GM23338 (cell line): ENCODE measurements at regions not wholly inside any gene's neighbourhood (a gene's known extent, or its start where the extent isn't known, plus 50 kb on each side); places are given as distances from the start of the nearest gene placed in this dataset.

Experiments used
- CREB1 ChIP-seq: fragments of 250-450 bp; sonication (Bioruptor Pico); IDR thresholded peaks from 2 replicates; pipeline ENCODE4 v1.5.0; 2020; ENCODE audit warnings: low read depth, mild to moderate bottlenecking, moderate library complexity
- CTCF ChIP-seq, 2 experiments: fragments of 200-600 bp in 1 of 2; sonication (generic) in 1 of 2; conservative IDR thresholded peaks; 2 replicates each; pipeline versions ENCODE4 v1.5.1 to v1.6.1; 2016 to 2017; ENCODE audit warnings: antibody characterized with exemption in 2 of 2, low read depth in 2 of 2, mild to moderate bottlenecking in 2 of 2, moderate library complexity in 1 of 2
- ETS1 ChIP-seq: IDR thresholded peaks from 2 replicates; pipeline ENCODE4 v1.6.1; 2016; ENCODE audit warnings: antibody characterized with exemption
- EZH2 ChIP-seq: fragments of 200-600 bp; sonication (generic); IDR thresholded peaks from one replicate; pipeline ENCODE4 v1.8.0; 2017; ENCODE audit warnings: antibody characterized with exemption, mild to moderate bottlenecking, low read depth; ENCODE audit not compliant: unreplicated experiment
- EZH2phosphoT487 ChIP-seq: fragments of 200-600 bp; sonication (generic); IDR thresholded peaks from one replicate; pipeline ENCODE4 v1.8.1; 2018; ENCODE audit warnings: antibody characterized with exemption; ENCODE audit not compliant: unreplicated experiment
- JUNB ChIP-seq: IDR thresholded peaks from one replicate; pipeline ENCODE4 v1.6.1; 2016; ENCODE audit warnings: antibody characterized with exemption; ENCODE audit not compliant: unreplicated experiment
- POLR2AphosphoS5 ChIP-seq: IDR thresholded peaks from 2 replicates; pipeline ENCODE4 v1.6.1; 2016; ENCODE audit warnings: antibody characterized with exemption, low read depth
- STAT1 ChIP-seq: IDR thresholded peaks from one replicate; pipeline ENCODE4 v1.6.1; 2016; ENCODE audit warnings: antibody characterized with exemption; ENCODE audit not compliant: unreplicated experiment
- ZNF331 ChIP-seq: fragments of 250-450 bp; sonication (Bioruptor Pico); IDR thresholded peaks from 2 replicates; pipeline ENCODE4 v1.5.0; 2020; ENCODE audit warnings: low read depth, mild to moderate bottlenecking, moderate library complexity
- TF ChIP-seq, protein P1 (sequence below): IDR thresholded peaks from one replicate; pipeline ENCODE4 v1.6.1; 2018; ENCODE audit warnings: antibody characterized with exemption; ENCODE audit not compliant: unreplicated experiment
- TF ChIP-seq, protein P2 (sequence below): fragments of 250-450 bp; sonication (Bioruptor Pico); IDR thresholded peaks from 2 replicates; pipeline ENCODE4 v1.5.0; 2020; ENCODE audit warnings: mild to moderate bottlenecking, moderate library complexity

DNA sequence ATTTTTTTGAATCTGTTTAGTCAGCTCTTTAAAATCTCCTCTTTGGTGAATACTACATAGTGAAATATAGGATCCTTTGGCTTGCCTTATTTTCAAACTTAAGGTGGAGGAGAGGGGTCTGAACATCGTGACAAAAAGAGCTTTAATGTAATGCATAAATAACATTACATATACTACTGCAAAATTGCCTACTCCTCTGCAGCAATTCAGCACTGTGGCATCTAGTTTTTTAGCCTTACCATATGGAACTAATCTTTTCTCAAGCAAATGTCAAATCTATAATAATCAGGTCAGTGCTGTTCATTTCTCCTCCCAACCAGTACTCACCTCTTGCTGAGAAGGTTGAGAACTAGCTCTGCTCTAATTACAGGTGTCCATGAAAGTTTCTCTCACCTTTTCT lies 394.0 kb upstream of the CDIN1 start:
- TF ChIP-seq, protein P1, sequence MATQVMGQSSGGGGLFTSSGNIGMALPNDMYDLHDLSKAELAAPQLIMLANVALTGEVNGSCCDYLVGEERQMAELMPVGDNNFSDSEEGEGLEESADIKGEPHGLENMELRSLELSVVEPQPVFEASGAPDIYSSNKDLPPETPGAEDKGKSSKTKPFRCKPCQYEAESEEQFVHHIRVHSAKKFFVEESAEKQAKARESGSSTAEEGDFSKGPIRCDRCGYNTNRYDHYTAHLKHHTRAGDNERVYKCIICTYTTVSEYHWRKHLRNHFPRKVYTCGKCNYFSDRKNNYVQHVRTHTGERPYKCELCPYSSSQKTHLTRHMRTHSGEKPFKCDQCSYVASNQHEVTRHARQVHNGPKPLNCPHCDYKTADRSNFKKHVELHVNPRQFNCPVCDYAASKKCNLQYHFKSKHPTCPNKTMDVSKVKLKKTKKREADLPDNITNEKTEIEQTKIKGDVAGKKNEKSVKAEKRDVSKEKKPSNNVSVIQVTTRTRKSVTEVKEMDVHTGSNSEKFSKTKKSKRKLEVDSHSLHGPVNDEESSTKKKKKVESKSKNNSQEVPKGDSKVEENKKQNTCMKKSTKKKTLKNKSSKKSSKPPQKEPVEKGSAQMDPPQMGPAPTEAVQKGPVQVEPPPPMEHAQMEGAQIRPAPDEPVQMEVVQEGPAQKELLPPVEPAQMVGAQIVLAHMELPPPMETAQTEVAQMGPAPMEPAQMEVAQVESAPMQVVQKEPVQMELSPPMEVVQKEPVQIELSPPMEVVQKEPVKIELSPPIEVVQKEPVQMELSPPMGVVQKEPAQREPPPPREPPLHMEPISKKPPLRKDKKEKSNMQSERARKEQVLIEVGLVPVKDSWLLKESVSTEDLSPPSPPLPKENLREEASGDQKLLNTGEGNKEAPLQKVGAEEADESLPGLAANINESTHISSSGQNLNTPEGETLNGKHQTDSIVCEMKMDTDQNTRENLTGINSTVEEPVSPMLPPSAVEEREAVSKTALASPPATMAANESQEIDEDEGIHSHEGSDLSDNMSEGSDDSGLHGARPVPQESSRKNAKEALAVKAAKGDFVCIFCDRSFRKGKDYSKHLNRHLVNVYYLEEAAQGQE: no peak
- TF ChIP-seq POLR2AphosphoS5: no peak
- no peak for TF ChIP-seq CTCF (conservative IDR thresholded peaks at IDR 0.05; ENCODE audit: low read depth in 2 of 2)
- TF ChIP-seq EZH2phosphoT487: no peak
- no peak for TF ChIP-seq JUNB
- no peak for TF ChIP-seq ZNF331 (CRISPR knock-in tag)
- TF ChIP-seq EZH2: no peak
- TF ChIP-seq STAT1: no peak
- TF ChIP-seq ETS1: no peak
- no peak for TF ChIP-seq CREB1
- TF ChIP-seq, protein P2, sequence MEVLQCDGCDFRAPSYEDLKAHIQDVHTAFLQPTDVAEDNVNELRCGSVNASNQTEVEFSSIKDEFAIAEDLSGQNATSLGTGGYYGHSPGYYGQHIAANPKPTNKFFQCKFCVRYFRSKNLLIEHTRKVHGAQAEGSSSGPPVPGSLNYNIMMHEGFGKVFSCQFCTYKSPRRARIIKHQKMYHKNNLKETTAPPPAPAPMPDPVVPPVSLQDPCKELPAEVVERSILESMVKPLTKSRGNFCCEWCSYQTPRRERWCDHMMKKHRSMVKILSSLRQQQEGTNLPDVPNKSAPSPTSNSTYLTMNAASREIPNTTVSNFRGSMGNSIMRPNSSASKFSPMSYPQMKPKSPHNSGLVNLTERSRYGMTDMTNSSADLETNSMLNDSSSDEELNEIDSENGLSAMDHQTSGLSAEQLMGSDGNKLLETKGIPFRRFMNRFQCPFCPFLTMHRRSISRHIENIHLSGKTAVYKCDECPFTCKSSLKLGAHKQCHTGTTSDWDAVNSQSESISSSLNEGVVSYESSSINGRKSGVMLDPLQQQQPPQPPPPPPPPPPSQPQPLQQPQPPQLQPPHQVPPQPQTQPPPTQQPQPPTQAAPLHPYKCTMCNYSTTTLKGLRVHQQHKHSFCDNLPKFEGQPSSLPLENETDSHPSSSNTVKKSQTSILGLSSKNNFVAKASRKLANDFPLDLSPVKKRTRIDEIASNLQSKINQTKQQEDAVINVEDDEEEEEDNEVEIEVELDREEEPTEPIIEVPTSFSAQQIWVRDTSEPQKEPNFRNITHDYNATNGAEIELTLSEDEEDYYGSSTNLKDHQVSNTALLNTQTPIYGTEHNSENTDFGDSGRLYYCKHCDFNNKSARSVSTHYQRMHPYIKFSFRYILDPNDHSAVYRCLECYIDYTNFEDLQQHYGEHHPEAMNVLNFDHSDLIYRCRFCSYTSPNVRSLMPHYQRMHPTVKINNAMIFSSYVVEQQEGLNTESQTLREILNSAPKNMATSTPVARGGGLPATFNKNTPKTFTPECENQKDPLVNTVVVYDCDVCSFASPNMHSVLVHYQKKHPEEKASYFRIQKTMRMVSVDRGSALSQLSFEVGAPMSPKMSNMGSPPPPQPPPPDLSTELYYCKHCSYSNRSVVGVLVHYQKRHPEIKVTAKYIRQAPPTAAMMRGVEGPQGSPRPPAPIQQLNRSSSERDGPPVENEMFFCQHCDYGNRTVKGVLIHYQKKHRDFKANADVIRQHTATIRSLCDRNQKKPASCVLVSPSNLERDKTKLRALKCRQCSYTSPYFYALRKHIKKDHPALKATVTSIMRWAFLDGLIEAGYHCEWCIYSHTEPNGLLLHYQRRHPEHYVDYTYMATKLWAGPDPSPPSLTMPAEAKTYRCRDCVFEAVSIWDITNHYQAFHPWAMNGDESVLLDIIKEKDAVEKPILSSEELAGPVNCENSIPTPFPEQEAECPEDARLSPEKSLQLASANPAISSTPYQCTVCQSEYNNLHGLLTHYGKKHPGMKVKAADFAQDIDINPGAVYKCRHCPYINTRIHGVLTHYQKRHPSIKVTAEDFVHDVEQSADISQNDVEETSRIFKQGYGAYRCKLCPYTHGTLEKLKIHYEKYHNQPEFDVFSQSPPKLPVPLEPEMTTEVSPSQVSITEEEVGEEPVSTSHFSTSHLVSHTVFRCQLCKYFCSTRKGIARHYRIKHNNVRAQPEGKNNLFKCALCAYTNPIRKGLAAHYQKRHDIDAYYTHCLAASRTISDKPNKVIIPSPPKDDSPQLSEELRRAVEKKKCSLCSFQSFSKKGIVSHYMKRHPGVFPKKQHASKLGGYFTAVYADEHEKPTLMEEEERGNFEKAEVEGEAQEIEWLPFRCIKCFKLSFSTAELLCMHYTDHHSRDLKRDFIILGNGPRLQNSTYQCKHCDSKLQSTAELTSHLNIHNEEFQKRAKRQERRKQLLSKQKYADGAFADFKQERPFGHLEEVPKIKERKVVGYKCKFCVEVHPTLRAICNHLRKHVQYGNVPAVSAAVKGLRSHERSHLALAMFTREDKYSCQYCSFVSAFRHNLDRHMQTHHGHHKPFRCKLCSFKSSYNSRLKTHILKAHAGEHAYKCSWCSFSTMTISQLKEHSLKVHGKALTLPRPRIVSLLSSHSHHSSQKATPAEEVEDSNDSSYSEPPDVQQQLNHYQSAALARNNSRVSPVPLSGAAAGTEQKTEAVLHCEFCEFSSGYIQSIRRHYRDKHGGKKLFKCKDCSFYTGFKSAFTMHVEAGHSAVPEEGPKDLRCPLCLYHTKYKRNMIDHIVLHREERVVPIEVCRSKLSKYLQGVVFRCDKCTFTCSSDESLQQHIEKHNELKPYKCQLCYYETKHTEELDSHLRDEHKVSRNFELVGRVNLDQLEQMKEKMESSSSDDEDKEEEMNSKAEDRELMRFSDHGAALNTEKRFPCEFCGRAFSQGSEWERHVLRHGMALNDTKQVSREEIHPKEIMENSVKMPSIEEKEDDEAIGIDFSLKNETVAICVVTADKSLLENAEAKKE: no peak
